ENCODE measurements at regions not wholly inside any gene's neighbourhood (a gene's known extent, or its start where the extent isn't known, plus 50 kb on each side); places are given as distances from the start of the nearest gene placed in this dataset.
"Not testable (repeated sequence)": the region's sequence is repeated elsewhere in the genome, so short reads cannot be mapped to it uniquely, and the experiment has no call there.

- DNase-seq (ENCODE audit: low read depth, low spot score) = not testable (repeated sequence)
Observed at GRCh38 chr13:87976650-87977049, 305.5 kb downstream of the SLITRK5 start.

GRCh38 chr13:87981416-87981815 lies 310.2 kb downstream of the SLITRK5 start:
- DNase-seq (ENCODE audit: low read depth, low spot score) = no peak

- DNase-seq (ENCODE audit: low read depth, low spot score) = no peak
Observed at GRCh38 chr13:87982400-87982799, 311.2 kb downstream of the SLITRK5 start.

- DNase-seq (ENCODE audit: low read depth, low spot score) = no peak
Observed at GRCh38 chr13:87986639-87987250, 315.6 kb downstream of the SLITRK5 start.

- no peak for DNase-seq (ENCODE audit: low read depth, low spot score)
Observed at GRCh38 chr13:87998081-87998480, 326.9 kb downstream of the SLITRK5 start.

GRCh38 chr13:87999240-87999700 lies 328.1 kb downstream of the SLITRK5 start:
- no peak for DNase-seq (ENCODE audit: low read depth, low spot score)

GRCh38 chr13:87999788-88000187 lies 328.6 kb downstream of the SLITRK5 start:
- DNase-seq (ENCODE audit: low read depth, low spot score) = peak; percentile 12

GRCh38 chr13:88000239-88000638 lies 329.1 kb downstream of the SLITRK5 start:
- DNase-seq (ENCODE audit: low read depth, low spot score) = no peak

- no peak for DNase-seq (ENCODE audit: low read depth, low spot score)
Observed at GRCh38 chr13:88000787-88001186, 329.6 kb downstream of the SLITRK5 start.

- no peak for DNase-seq (ENCODE audit: low read depth, low spot score)
Observed at GRCh38 chr13:88005188-88005587, 334.0 kb downstream of the SLITRK5 start.

GRCh38 chr13:88014527-88014926 lies 343.4 kb downstream of the SLITRK5 start:
- no peak for DNase-seq (ENCODE audit: low read depth, low spot score)

GRCh38 chr13:88022431-88023208 lies 351.4 kb downstream of the SLITRK5 start:
- no peak for DNase-seq (ENCODE audit: low read depth, low spot score)

GRCh38 chr13:88026241-88026640 lies 355.1 kb downstream of the SLITRK5 start:
- DNase-seq (ENCODE audit: low read depth, low spot score) = no peak

GRCh38 chr13:88031980-88032559 lies 360.9 kb downstream of the SLITRK5 start:
- no peak for DNase-seq (ENCODE audit: low read depth, low spot score)

- not testable (repeated sequence) for DNase-seq (ENCODE audit: low read depth, low spot score)
Observed at GRCh38 chr13:88036205-88036604, 365.0 kb downstream of the SLITRK5 start.

- DNase-seq (ENCODE audit: low read depth, low spot score) = no peak
Observed at GRCh38 chr13:88042489-88042888, 371.3 kb downstream of the SLITRK5 start.

- DNase-seq (ENCODE audit: low read depth, low spot score) = no peak
Observed at GRCh38 chr13:88051746-88052482, 380.7 kb downstream of the SLITRK5 start.

GRCh38 chr13:88063741-88064140 lies 392.6 kb downstream of the SLITRK5 start:
- DNase-seq (ENCODE audit: low read depth, low spot score) = no peak

- DNase-seq (ENCODE audit: low read depth, low spot score) = no peak
Observed at GRCh38 chr13:88066847-88067246, 395.7 kb downstream of the SLITRK5 start.

GRCh38 chr13:88068316-88068715 lies 397.1 kb downstream of the SLITRK5 start:
- no peak for DNase-seq (ENCODE audit: low read depth, low spot score)

GRCh38 chr13:88068975-88069374 lies 397.8 kb downstream of the SLITRK5 start:
- DNase-seq (ENCODE audit: low read depth, low spot score) = peak; percentile 23

GRCh38 chr13:88071371-88071770 lies 400.2 kb downstream of the SLITRK5 start:
- no peak for DNase-seq (ENCODE audit: low read depth, low spot score)
